ENCODE measurements at regions not wholly inside any gene's neighbourhood (a gene's known extent, or its start where the extent isn't known, plus 50 kb on each side); places are given as distances from the start of the nearest gene placed in this dataset.

DNA sequence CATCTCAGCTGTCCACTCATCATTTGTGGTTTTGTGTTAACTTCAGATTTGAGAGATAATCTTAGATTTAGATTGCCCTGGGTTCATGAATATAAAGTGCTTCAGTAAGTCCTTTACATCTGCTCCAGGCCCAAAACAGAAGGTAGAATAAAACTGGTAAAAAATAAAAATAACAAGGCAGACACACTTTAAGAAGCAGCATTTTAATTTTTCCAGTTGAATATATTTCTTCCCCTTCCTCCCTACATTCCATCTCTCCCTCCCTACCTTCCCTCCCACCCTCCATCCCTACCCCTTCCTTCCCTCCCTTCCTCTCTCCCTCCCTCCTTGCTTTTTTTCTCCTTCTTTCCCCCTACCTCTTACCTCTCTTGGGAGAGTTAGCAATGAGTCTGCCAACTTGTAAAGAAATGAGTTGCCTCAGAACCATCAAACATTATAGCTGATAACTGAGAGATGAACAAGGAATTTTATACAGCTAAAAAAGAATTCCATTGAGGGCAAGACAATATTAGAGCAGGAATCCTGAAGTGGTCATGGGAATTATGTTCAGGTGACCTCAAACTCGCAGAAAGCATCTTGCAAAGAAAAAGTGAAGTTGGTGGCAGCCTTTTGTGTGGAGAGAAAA, 145.0 kb upstream of the SOX4 start:
- Histone ChIP-seq H3K36me3 (ENCODE audit: control insufficient read depth, insufficient read depth, low read length) (no peaks in the 10 kb centered on the region), H3K27me3 (ENCODE audit: control insufficient read depth, insufficient read depth, low read length) (no peaks in the 10 kb centered on the region), H3K4me3 (ENCODE audit: low read depth, low read length) (no peak overlapping the region)
- ChIA-PET CTCF (no interaction called here), POLR2A (no interaction called here)
- no peak for DNase-seq (ENCODE audit: low read depth)
- TF ChIP-seq CTCF (IDR thresholded peaks at IDR 0.05; ENCODE audit: insufficient read depth, low read depth, low read length) = no peak

GRCh38 chr6:21450149-21450548, 143.4 kb upstream of the SOX4 start:
- ChIA-PET CTCF (interaction anchor here (0.6 to 1.3 kb wide), 2 partner anchors 18 to 115 kb away, joined by 3 read pairs; no protein-coding TSS in a partner anchor), POLR2A (no interaction called here)
- no peak overlapping the region for H3K4me3 ChIP-seq (ENCODE audit: low read depth, low read length)
- no peak for TF ChIP-seq CTCF (IDR thresholded peaks at IDR 0.05; ENCODE audit: insufficient read depth, low read depth, low read length)
- H3K27me3 ChIP-seq (ENCODE audit: control insufficient read depth, insufficient read depth, low read length) = no peaks in the 10 kb centered on the region
- DNase-seq (ENCODE audit: low read depth) = no peak
- H3K36me3 ChIP-seq (ENCODE audit: control insufficient read depth, insufficient read depth, low read length) = no peaks in the 10 kb centered on the region

GRCh38 chr6:21450628-21451027, 142.9 kb upstream of the SOX4 start:
- CTCF ChIA-PET = interaction anchor here (1.3 kb wide), 1 partner anchor 19 kb away, joined by 3 read pairs; no protein-coding TSS in a partner anchor
- Histone ChIP-seq H3K36me3 (ENCODE audit: control insufficient read depth, insufficient read depth, low read length) (no peaks in the 10 kb centered on the region), H3K4me3 (ENCODE audit: low read depth, low read length) (no peak overlapping the region), H3K27me3 (ENCODE audit: control insufficient read depth, insufficient read depth, low read length) (no peaks in the 10 kb centered on the region)
- no peak for TF ChIP-seq CTCF (IDR thresholded peaks at IDR 0.05; ENCODE audit: insufficient read depth, low read depth, low read length)
- POLR2A ChIA-PET = no interaction called here
- no peak for DNase-seq (ENCODE audit: low read depth)

- DNase-seq (ENCODE audit: low read depth) = no peak
- Histone ChIP-seq H3K4me3 (ENCODE audit: low read depth, low read length) (no peak overlapping the region), H3K36me3 (ENCODE audit: control insufficient read depth, insufficient read depth, low read length) (no peaks in the 10 kb centered on the region), H3K27me3 (ENCODE audit: control insufficient read depth, insufficient read depth, low read length) (no peaks in the 10 kb centered on the region)
- CTCF ChIA-PET = no interaction called here
- no peak for TF ChIP-seq CTCF (IDR thresholded peaks at IDR 0.05; ENCODE audit: insufficient read depth, low read depth, low read length)
- POLR2A ChIA-PET = no interaction called here
Measured at GRCh38 chr6:21451546-21452013, 142.0 kb upstream of the SOX4 start.

DNA sequence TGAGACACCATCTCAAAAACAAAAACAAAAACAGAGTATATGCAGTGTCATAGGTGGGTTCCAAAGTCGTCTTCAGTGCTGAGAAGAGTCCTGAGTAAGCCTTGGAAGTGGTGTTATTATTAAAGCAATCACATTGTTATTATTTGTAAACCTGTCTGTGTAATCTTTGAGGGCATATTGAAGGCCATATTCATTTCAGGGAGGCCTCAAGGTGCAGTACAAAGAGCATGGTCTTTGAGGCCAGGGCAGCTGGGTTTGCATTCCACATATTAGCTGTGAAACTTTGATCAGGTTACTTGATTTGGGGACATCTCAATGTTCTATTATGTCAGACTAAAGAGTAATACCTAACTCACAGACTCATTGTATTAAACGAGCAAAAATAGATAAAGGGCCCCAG, 139.3 kb upstream of the SOX4 start:
- H3K4me3 ChIP-seq (ENCODE audit: low read depth, low read length) = no peak overlapping the region
- no peaks in the 10 kb centered on the region for H3K36me3 ChIP-seq (ENCODE audit: control insufficient read depth, insufficient read depth, low read length)
- ChIA-PET POLR2A (no interaction called here), CTCF (interaction anchor here (0.6 kb wide), 2 partner anchors 8 to 594 kb away, joined by 3 read pairs; no protein-coding TSS in a partner anchor)
- TF ChIP-seq CTCF (IDR thresholded peaks at IDR 0.05; ENCODE audit: insufficient read depth, low read depth, low read length) = no peak
- DNase-seq (ENCODE audit: low read depth) = no peak
- H3K27me3 ChIP-seq (ENCODE audit: control insufficient read depth, insufficient read depth, low read length) = no peaks in the 10 kb centered on the region

Data from BJ (cell line).